CD4-positive, alpha-beta T cell (primary cell): ENCODE measurements at regions not wholly inside any gene's neighbourhood (a gene's known extent, or its start where the extent isn't known, plus 50 kb on each side); places are given as distances from the start of the nearest gene placed in this dataset.

Experiments
- ATAC-seq: fragments of 200-7000 bp; cut with Tn5 transposase; one replicate; pipeline ENCODE4 v1.10.0; 2022; ENCODE audit warnings: mild to moderate bottlenecking; ENCODE audit not compliant: poor library complexity
- CTCF ChIA-PET: fragments of 350-600 bp; sonication (Branson Sonifier 250); formaldehyde crosslinking; loops from one replicate; lab custom pipeline; 2021; ENCODE audit warnings: antibody characterized with exemption, inconsistent platforms; lab: Charles Lee
- POLR2A ChIA-PET: fragments of 350-600 bp; sonication (Branson Sonifier 250); formaldehyde crosslinking; loops from one replicate; lab custom pipeline; 2021; ENCODE audit warnings: antibody characterized with exemption, inconsistent platforms; lab: Charles Lee
- DNase-seq, 14 experiments: peaks; one replicate each; pipeline ENCODE4 v3.0.0-alpha.2; 2013 to 2020; ENCODE audit warnings: mixed read lengths in 2 of 14
- H3K27ac ChIP-seq, 2 donors: one replicate each; pipeline versions ENCODE4 v1.5.1 to v1.7.0; 2013; ENCODE audit warnings: low read length in 2 of 2, low read depth in 1 of 2, mild to moderate bottlenecking in 1 of 2
- H3K27me3 ChIP-seq, 2 experiments: 1 replicate in 1 of 2; 2 replicates in 1 of 2; pipeline versions ENCODE4 v1.6.1 to v1.7.0; 2013; ENCODE audit warnings: low read length in 2 of 2, control low read depth in 1 of 2, mild to moderate bottlenecking in 1 of 2, moderate library complexity in 1 of 2; ENCODE audit not compliant: insufficient read depth in 2 of 2, control insufficient read depth in 1 of 2
- H3K36me3 ChIP-seq: one replicate; pipeline ENCODE4 v1.6.1; 2013; ENCODE audit warnings: low read length, control low read depth; ENCODE audit not compliant: insufficient read depth
- H3K4me1 ChIP-seq: one replicate; pipeline ENCODE4 v1.6.1; 2013; ENCODE audit warnings: low read length, control low read depth; ENCODE audit not compliant: insufficient read depth
- H3K4me3 ChIP-seq: one replicate; pipeline ENCODE4 v1.5.1; 2013; ENCODE audit warnings: mild to moderate bottlenecking, low read length, moderate library complexity
- H3K9me3 ChIP-seq, 2 experiments: 1 replicate in 1 of 2; 2 replicates in 1 of 2; pipeline versions ENCODE4 v1.6.1 to v1.7.0; 2013; ENCODE audit warnings: low read length in 2 of 2, mild to moderate bottlenecking in 2 of 2, control low read depth in 1 of 2, moderate library complexity in 1 of 2; ENCODE audit not compliant: control insufficient read depth in 1 of 2, insufficient read depth in 1 of 2
- H3K27ac Mint-ChIP-seq: one replicate; pipeline ENCODE4 v1.8.0; 2020; ENCODE audit warnings: mixed read lengths
- H3K27me3 Mint-ChIP-seq: one replicate; pipeline ENCODE4 v1.8.0; 2021; ENCODE audit warnings: mixed read lengths
- H3K36me3 Mint-ChIP-seq: one replicate; pipeline ENCODE4 v1.8.0; 2021; ENCODE audit warnings: low read depth, mixed read lengths
- H3K4me1 Mint-ChIP-seq: one replicate; pipeline ENCODE4 v1.8.0; 2021; ENCODE audit warnings: low read depth, mixed read lengths
- H3K4me3 Mint-ChIP-seq: one replicate; pipeline ENCODE4 v1.8.0; 2020; ENCODE audit warnings: mild to moderate bottlenecking, mixed read lengths
- H3K9me3 Mint-ChIP-seq: one replicate; pipeline ENCODE4 v1.8.0; 2020; ENCODE audit warnings: mixed read lengths
- CTCF ChIP-seq: fragments of 200-600 bp; IDR thresholded peaks from one replicate; pipeline ENCODE4 v1.8.0; 2022; ENCODE audit warnings: antibody characterized with exemption, mild to moderate bottlenecking
- intact Hi-C, 2 experiments: fragments of 100-400 bp; cut with DNase I in 1 of 2; cut with micrococcal nuclease in 1 of 2; formaldehyde crosslinking; loops; one replicate each; pipeline versions ENCODE4 v1.15.1 to v1.9.0; 2023 to 2025; cut with DNase I, micrococcal nuclease

- DNase-seq, result no peak
- no peak overlapping the region for H3K4me3 ChIP-seq
- no peaks in the 10 kb centered on the region for H3K27me3 Mint-ChIP-seq
- intact Hi-C loops, result no loop called here
- CTCF ChIA-PET, result no interaction called here
- peaks cover 5% of the 10 kb centered on the region for H3K4me1 Mint-ChIP-seq
- no peaks in the 10 kb centered on the region for H3K9me3 ChIP-seq
- H3K27ac ChIP-seq, result no peak overlapping the region
- H3K4me3 Mint-ChIP-seq, result no peak overlapping the region
- ATAC-seq, result no peak
- POLR2A ChIA-PET, result no interaction called here
- TF ChIP-seq CTCF, result no peak
- no peaks in the 10 kb centered on the region for H3K27me3 ChIP-seq
- H3K36me3 ChIP-seq, result no peaks in the 10 kb centered on the region
- H3K27ac Mint-ChIP-seq, result no peak overlapping the region
- H3K4me1 ChIP-seq, result peaks cover 18% of the 10 kb centered on the region
- no peaks in the 10 kb centered on the region for H3K36me3 Mint-ChIP-seq
- no peaks in the 10 kb centered on the region for H3K9me3 Mint-ChIP-seq
Measured at GRCh38 chr14:65239938-65240296, 137.6 kb upstream of the MAX start.

- Histone ChIP-seq H3K9me3 (no peaks in the 10 kb centered on the region), H3K4me1 (peaks cover 24% of the 10 kb centered on the region), H3K27ac (no peak overlapping the region), H3K27me3 (no peaks in the 10 kb centered on the region), H3K4me3 (no peak overlapping the region), H3K36me3 (no peaks in the 10 kb centered on the region)
- H3K4me1 Mint-ChIP-seq, result peaks cover 11% of the 10 kb centered on the region
- ATAC-seq (no peak), DNase-seq (no peak)
- no peaks in the 10 kb centered on the region for H3K27me3 Mint-ChIP-seq
- POLR2A ChIA-PET, result no interaction called here
- TF ChIP-seq CTCF, result no peak
- intact Hi-C loops, result no loop called here
- CTCF ChIA-PET, result no interaction called here
- no peaks in the 10 kb centered on the region for H3K9me3 Mint-ChIP-seq
- no peaks in the 10 kb centered on the region for H3K36me3 Mint-ChIP-seq
- no peak overlapping the region for H3K4me3 Mint-ChIP-seq
- H3K27ac Mint-ChIP-seq, result no peak overlapping the region
Measured at GRCh38 chr14:65241125-65241752, 138.9 kb upstream of the MAX start.

GRCh38 chr14:65242732-65243134 lies 140.4 kb upstream of the MAX start:
- intact Hi-C loops, result no loop called here
- no peaks in the 10 kb centered on the region for H3K9me3 ChIP-seq
- H3K27me3 Mint-ChIP-seq, result no peaks in the 10 kb centered on the region
- no peak for DNase-seq
- no peak overlapping the region for H3K4me3 Mint-ChIP-seq
- POLR2A ChIA-PET, result no interaction called here
- no peak for TF ChIP-seq CTCF
- CTCF ChIA-PET, result no interaction called here
- H3K4me3 ChIP-seq, result no peak overlapping the region
- ATAC-seq, result no peak
- H3K4me1 ChIP-seq, result peaks cover 24% of the 10 kb centered on the region
- no peak overlapping the region for H3K27ac Mint-ChIP-seq
- no peak overlapping the region for H3K27ac ChIP-seq
- no peaks in the 10 kb centered on the region for H3K36me3 Mint-ChIP-seq
- no peaks in the 10 kb centered on the region for H3K36me3 ChIP-seq
- no peaks in the 10 kb centered on the region for H3K27me3 ChIP-seq
- H3K4me1 Mint-ChIP-seq, result peaks cover 11% of the 10 kb centered on the region
- H3K9me3 Mint-ChIP-seq, result no peaks in the 10 kb centered on the region
